C4-2B (cell line): ENCODE measurements at regions not wholly inside any gene's neighbourhood (a gene's known extent, or its start where the extent isn't known, plus 50 kb on each side); places are given as distances from the start of the nearest gene placed in this dataset.

Source experiments
- ZFX ChIP-seq: fragments of 450-650 bp; IDR thresholded peaks from 2 replicates; pipeline ENCODE4 v1.6.1; 2017
- TF ChIP-seq, protein P1 (sequence below): fragments of 450-650 bp; conservative IDR thresholded peaks from 2 replicates; pipeline ENCODE4 v1.5.1; 2017; ENCODE audit warnings: mild to moderate bottlenecking

DNA sequence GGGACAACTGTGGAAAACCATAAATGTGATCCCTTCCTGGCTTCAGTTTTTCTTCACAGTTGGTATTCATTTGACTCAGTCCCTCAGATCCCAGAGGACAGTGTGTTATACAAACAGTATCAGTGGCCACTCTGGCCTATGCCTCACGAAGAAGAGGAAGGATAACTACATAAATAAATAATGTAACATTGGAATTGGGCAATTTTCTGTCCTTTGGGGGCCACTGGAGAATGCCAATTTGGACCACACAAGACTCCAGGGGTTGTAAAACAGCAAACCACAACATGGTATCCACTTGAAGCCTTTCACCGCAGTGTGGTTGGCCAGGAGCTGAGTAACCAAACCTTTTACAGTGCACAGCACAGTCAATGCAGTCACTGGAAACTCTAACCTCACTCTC is 1077.0 kb downstream of the ROBO2 start:
- TF ChIP-seq, protein P1, sequence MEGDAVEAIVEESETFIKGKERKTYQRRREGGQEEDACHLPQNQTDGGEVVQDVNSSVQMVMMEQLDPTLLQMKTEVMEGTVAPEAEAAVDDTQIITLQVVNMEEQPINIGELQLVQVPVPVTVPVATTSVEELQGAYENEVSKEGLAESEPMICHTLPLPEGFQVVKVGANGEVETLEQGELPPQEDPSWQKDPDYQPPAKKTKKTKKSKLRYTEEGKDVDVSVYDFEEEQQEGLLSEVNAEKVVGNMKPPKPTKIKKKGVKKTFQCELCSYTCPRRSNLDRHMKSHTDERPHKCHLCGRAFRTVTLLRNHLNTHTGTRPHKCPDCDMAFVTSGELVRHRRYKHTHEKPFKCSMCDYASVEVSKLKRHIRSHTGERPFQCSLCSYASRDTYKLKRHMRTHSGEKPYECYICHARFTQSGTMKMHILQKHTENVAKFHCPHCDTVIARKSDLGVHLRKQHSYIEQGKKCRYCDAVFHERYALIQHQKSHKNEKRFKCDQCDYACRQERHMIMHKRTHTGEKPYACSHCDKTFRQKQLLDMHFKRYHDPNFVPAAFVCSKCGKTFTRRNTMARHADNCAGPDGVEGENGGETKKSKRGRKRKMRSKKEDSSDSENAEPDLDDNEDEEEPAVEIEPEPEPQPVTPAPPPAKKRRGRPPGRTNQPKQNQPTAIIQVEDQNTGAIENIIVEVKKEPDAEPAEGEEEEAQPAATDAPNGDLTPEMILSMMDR, result no peak
- no peak for TF ChIP-seq ZFX
